Suprapubic skin (tissue), 4 donors: ENCODE measurements at regions not wholly inside any gene's neighbourhood (a gene's known extent, or its start where the extent isn't known, plus 50 kb on each side); places are given as distances from the start of the nearest gene placed in this dataset.
"Not testable (repeated sequence)": the region's sequence is repeated elsewhere in the genome, so short reads cannot be mapped to it uniquely, and the experiment has no call there.

Experiments used
- POLR2A ChIP-seq, 2 donors: fragments of 450-650 bp; IDR thresholded peaks; one replicate each; pipeline ENCODE4 v1.6.1; 2017; ENCODE audit warnings: antibody characterized with exemption in 2 of 2, mild to moderate bottlenecking in 2 of 2, moderate library complexity in 2 of 2
- POLR2AphosphoS5 ChIP-seq, 3 donors: sonication (generic); formaldehyde crosslinking; IDR thresholded peaks; one replicate each; pipeline ENCODE4 v1.6.1; 2017; ENCODE audit warnings: antibody characterized with exemption in 3 of 3
- TF ChIP-seq, protein P1 (sequence below), 2 donors: fragments of 200-600 bp in 1 of 2; fragments of 450-650 bp in 1 of 2; sonication (generic) in 1 of 2; IDR thresholded peaks; one replicate each; pipeline ENCODE4 v1.5.1; 2016 to 2019; ENCODE audit warnings: antibody characterized with exemption in 2 of 2, mild to moderate bottlenecking in 1 of 2, moderate library complexity in 1 of 2

DNA sequence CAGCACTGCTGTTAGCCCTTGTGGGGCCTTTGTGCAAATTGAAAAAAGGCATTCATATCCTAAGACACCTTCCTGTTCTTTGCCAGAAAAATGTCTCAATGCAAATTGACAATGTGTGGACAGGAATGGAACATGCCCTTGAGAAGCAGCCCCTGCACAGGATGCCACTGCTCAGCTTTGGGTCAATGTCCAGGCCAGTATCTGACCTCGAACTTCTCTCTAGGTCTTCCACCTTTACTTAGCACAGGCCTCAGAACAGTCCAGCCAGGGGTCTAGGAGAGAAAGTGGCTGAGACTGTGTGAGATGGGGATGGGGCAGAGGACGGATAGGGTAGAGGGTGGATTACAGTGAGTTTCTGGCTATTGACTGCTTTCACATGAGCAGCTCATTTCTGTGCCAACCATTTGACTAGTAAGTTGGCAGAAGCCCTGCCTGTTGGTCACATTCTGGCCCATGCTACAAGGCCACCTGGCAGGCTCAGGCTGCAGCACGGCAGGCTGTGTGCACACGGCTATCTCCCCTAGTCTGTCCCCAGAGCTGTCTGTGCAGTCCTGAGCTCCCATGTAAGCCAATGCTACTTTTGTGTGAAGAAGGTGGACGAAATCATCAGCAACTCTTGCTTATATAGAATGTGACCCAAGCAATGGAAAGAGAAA, 254.5 kb upstream of the PLGLB1 start:
- TF ChIP-seq, protein P1, sequence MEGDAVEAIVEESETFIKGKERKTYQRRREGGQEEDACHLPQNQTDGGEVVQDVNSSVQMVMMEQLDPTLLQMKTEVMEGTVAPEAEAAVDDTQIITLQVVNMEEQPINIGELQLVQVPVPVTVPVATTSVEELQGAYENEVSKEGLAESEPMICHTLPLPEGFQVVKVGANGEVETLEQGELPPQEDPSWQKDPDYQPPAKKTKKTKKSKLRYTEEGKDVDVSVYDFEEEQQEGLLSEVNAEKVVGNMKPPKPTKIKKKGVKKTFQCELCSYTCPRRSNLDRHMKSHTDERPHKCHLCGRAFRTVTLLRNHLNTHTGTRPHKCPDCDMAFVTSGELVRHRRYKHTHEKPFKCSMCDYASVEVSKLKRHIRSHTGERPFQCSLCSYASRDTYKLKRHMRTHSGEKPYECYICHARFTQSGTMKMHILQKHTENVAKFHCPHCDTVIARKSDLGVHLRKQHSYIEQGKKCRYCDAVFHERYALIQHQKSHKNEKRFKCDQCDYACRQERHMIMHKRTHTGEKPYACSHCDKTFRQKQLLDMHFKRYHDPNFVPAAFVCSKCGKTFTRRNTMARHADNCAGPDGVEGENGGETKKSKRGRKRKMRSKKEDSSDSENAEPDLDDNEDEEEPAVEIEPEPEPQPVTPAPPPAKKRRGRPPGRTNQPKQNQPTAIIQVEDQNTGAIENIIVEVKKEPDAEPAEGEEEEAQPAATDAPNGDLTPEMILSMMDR (IDR thresholded peaks at IDR 0.05), result not testable (repeated sequence)
- TF ChIP-seq POLR2A, POLR2AphosphoS5 (IDR thresholded peaks at IDR 0.05): not testable (repeated sequence)
